ENCODE measurements at regions not wholly inside any gene's neighbourhood (a gene's known extent, or its start where the extent isn't known, plus 50 kb on each side); places are given as distances from the start of the nearest gene placed in this dataset.

DNA sequence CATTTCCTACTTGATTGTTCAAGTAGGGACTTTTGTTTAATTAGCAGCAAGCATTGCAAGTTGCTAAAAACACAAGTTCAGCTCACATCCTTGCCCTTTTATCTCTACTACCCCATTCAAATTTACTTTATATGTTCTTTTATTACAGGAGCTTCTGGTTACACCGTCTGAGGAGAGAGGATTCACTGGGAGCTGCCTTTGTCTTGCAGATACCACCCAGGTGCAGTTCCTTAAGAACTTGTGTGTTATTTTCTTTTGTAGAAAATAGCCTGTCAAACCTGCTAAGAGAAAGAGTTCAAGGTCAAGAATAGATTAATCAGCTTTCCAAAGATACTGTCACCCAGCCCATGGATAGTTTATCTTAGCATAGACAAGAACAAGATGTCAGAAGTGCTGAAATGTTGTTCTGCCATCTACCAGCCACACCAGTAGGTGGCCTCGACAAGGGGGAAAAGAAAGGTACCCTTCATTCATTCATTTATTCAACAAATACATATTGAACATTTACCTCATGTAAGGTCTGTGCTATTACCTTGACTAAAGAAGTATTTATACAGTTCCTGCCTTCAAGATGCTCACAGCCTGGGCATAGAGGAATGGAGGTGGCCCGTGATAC is 750.3 kb downstream of the MAT2B start:
- DNase-seq (ENCODE audit: low read depth, low spot score) (no peak), FAIRE-seq (no peak)
- H4K20me1 ChIP-seq (ENCODE audit: control insufficient read depth, extremely low read depth, insufficient read depth, low read length), result no peaks in the 10 kb centered on the region

DNA sequence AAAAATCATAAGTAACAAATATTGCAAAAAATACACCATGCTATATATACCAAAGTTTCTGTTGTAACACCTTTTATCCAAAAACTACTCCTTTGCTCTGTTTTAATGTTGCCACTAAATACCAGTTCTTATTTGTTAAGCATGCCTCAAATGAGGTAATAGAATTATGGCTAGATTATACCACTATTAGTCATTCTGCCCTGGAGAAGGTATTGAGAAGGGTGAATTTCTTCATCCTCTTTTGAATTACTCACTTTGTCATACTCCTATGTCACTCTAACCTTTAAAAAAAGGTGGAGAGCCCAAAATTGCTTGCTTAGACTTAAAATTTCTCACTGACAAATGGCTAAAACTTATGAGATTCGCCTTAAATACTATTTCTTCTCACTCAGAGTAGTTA is 750.9 kb downstream of the MAT2B start:
- FAIRE-seq (no peak), DNase-seq (ENCODE audit: low read depth, low spot score) (no peak)
- no peak for TF ChIP-seq EZH2 (IDR thresholded peaks at IDR 0.05; ENCODE audit: low read length)
- no peaks in the 10 kb centered on the region for H3K36me3 ChIP-seq (ENCODE audit: control insufficient read depth in 2 of 2, extremely low read depth in 1 of 2, insufficient read depth in 2 of 2, low read length in 2 of 2)
- no peaks in the 10 kb centered on the region for H3K79me2 ChIP-seq (ENCODE audit: control insufficient read depth, insufficient read depth, low read length)
- H3K27me3 ChIP-seq (ENCODE audit: control insufficient read depth, extremely low read depth, insufficient read depth, low read length), result no peaks in the 10 kb centered on the region
- H4K20me1 ChIP-seq (ENCODE audit: control insufficient read depth, extremely low read depth, insufficient read depth, low read length), result no peaks in the 10 kb centered on the region
- H3K4me1 ChIP-seq (ENCODE audit: control insufficient read depth, extremely low read depth, insufficient read depth, low read length), result no peaks in the 10 kb centered on the region
- no peaks in the 10 kb centered on the region for H3K9me1 ChIP-seq (ENCODE audit: control insufficient read depth, extremely low read depth, insufficient read depth, low read length)
- H3K9me3 ChIP-seq (ENCODE audit: control insufficient read depth, low read depth, low read length), result no peaks in the 10 kb centered on the region
- no peak overlapping the region for H2AFZ ChIP-seq (ENCODE audit: control insufficient read depth, low read length)
- no peak overlapping the region for H3K4me3 ChIP-seq (ENCODE audit: control insufficient read depth in 2 of 3, extremely low read depth in 1 of 3, insufficient read depth in 2 of 3, low read depth in 1 of 3, low read length in 3 of 3)
- H3K4me2 ChIP-seq (ENCODE audit: control insufficient read depth, extremely low read depth, insufficient read depth, low read depth, low read length), result no peak overlapping the region
- H3K9ac ChIP-seq (ENCODE audit: control insufficient read depth, extremely low read depth, insufficient read depth, low read length), result no peak overlapping the region
- dilution Hi-C loops (cut with MboI; ENCODE audit: extremely low pct_ligation_motif_present, low sequenced_read_pairs), result no loop called here
- H3K27ac ChIP-seq (ENCODE audit: control insufficient read depth, insufficient read depth, low read length), result no peak overlapping the region

More for the DNA sequence above, 750.3 kb downstream of the MAT2B start:
- Histone ChIP-seq H3K9me1 (ENCODE audit: control insufficient read depth, extremely low read depth, insufficient read depth, low read length) (no peaks in the 10 kb centered on the region), H3K36me3 (ENCODE audit: control insufficient read depth in 2 of 2, extremely low read depth in 1 of 2, insufficient read depth in 2 of 2, low read length in 2 of 2) (no peaks in the 10 kb centered on the region), H3K4me2 (ENCODE audit: control insufficient read depth, extremely low read depth, insufficient read depth, low read depth, low read length) (no peak overlapping the region), H3K27me3 (ENCODE audit: control insufficient read depth, extremely low read depth, insufficient read depth, low read length) (no peaks in the 10 kb centered on the region), H3K9ac (ENCODE audit: control insufficient read depth, extremely low read depth, insufficient read depth, low read length) (no peak overlapping the region), H3K79me2 (ENCODE audit: control insufficient read depth, insufficient read depth, low read length) (no peaks in the 10 kb centered on the region), H3K4me1 (ENCODE audit: control insufficient read depth, extremely low read depth, insufficient read depth, low read length) (no peaks in the 10 kb centered on the region), H3K9me3 (ENCODE audit: control insufficient read depth, low read depth, low read length) (no peaks in the 10 kb centered on the region), H3K27ac (ENCODE audit: control insufficient read depth, insufficient read depth, low read length) (no peak overlapping the region), H2AFZ (ENCODE audit: control insufficient read depth, low read length) (no peak overlapping the region), H3K4me3 (ENCODE audit: control insufficient read depth in 2 of 3, extremely low read depth in 1 of 3, insufficient read depth in 2 of 3, low read depth in 1 of 3, low read length in 3 of 3) (no peak overlapping the region)
- no peak for TF ChIP-seq EZH2 (IDR thresholded peaks at IDR 0.05; ENCODE audit: low read length)
- TF ChIP-seq, protein P1, sequence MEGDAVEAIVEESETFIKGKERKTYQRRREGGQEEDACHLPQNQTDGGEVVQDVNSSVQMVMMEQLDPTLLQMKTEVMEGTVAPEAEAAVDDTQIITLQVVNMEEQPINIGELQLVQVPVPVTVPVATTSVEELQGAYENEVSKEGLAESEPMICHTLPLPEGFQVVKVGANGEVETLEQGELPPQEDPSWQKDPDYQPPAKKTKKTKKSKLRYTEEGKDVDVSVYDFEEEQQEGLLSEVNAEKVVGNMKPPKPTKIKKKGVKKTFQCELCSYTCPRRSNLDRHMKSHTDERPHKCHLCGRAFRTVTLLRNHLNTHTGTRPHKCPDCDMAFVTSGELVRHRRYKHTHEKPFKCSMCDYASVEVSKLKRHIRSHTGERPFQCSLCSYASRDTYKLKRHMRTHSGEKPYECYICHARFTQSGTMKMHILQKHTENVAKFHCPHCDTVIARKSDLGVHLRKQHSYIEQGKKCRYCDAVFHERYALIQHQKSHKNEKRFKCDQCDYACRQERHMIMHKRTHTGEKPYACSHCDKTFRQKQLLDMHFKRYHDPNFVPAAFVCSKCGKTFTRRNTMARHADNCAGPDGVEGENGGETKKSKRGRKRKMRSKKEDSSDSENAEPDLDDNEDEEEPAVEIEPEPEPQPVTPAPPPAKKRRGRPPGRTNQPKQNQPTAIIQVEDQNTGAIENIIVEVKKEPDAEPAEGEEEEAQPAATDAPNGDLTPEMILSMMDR (optimal IDR thresholded peaks at IDR 0.05 in 1 of 3, IDR thresholded peaks at IDR 0.05 in 1 of 3, conservative IDR thresholded peaks at IDR 0.05 in 1 of 3; ENCODE audit: extremely low read depth in 1 of 3, insufficient read depth in 2 of 3, low read length in 3 of 3), result no peak
- dilution Hi-C loops (cut with MboI; ENCODE audit: extremely low pct_ligation_motif_present, low sequenced_read_pairs), result no loop called here

DNA sequence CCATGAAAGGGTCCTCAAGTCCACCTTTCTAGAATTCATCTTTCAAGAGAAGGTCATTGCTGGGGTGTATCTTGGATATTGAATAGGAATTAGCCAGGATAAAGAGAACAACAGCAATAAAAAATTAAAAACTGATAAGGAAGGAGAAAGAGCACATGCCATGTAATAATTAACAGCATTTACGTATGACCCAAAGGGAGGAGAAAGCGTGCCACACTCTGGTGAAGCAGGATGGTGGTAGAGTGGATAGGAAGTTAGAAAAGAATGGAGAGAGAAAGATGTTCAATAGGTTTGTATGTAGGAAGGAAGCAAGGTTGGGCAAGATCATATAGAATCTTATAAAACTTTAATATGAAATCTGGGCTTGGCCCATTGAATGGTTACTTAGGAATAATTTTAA is 751.5 kb downstream of the MAT2B start:
- H3K36me3 ChIP-seq (ENCODE audit: control insufficient read depth in 2 of 2, extremely low read depth in 1 of 2, insufficient read depth in 2 of 2, low read length in 2 of 2), result no peaks in the 10 kb centered on the region
- TF ChIP-seq EZH2 (IDR thresholded peaks at IDR 0.05; ENCODE audit: low read length), result no peak
- TF ChIP-seq, protein P1 (optimal IDR thresholded peaks at IDR 0.05 in 1 of 3, IDR thresholded peaks at IDR 0.05 in 1 of 3, conservative IDR thresholded peaks at IDR 0.05 in 1 of 3; ENCODE audit: extremely low read depth in 1 of 3, insufficient read depth in 2 of 3, low read length in 3 of 3), result no peak
- H3K4me1 ChIP-seq (ENCODE audit: control insufficient read depth, extremely low read depth, insufficient read depth, low read length), result no peaks in the 10 kb centered on the region
- FAIRE-seq, result no peak
- H3K79me2 ChIP-seq (ENCODE audit: control insufficient read depth, insufficient read depth, low read length), result no peaks in the 10 kb centered on the region
- H3K9me3 ChIP-seq (ENCODE audit: control insufficient read depth, low read depth, low read length), result no peaks in the 10 kb centered on the region
- dilution Hi-C loops (cut with MboI; ENCODE audit: extremely low pct_ligation_motif_present, low sequenced_read_pairs), result no loop called here
- H3K27me3 ChIP-seq (ENCODE audit: control insufficient read depth, extremely low read depth, insufficient read depth, low read length), result no peaks in the 10 kb centered on the region
- DNase-seq (ENCODE audit: low read depth, low spot score), result no peak
- no peak overlapping the region for H2AFZ ChIP-seq (ENCODE audit: control insufficient read depth, low read length)
- no peak overlapping the region for H3K4me3 ChIP-seq (ENCODE audit: control insufficient read depth in 2 of 3, extremely low read depth in 1 of 3, insufficient read depth in 2 of 3, low read depth in 1 of 3, low read length in 3 of 3)
- no peak overlapping the region for H3K9ac ChIP-seq (ENCODE audit: control insufficient read depth, extremely low read depth, insufficient read depth, low read length)
- H3K27ac ChIP-seq (ENCODE audit: control insufficient read depth, insufficient read depth, low read length), result no peak overlapping the region
- H3K4me2 ChIP-seq (ENCODE audit: control insufficient read depth, extremely low read depth, insufficient read depth, low read depth, low read length), result no peak overlapping the region
- no peaks in the 10 kb centered on the region for H3K9me1 ChIP-seq (ENCODE audit: control insufficient read depth, extremely low read depth, insufficient read depth, low read length)
- H4K20me1 ChIP-seq (ENCODE audit: control insufficient read depth, extremely low read depth, insufficient read depth, low read length), result no peaks in the 10 kb centered on the region

Measured in keratinocyte (primary cell).